HG03097 (cell line): ENCODE measurements at regions not wholly inside any gene's neighbourhood (a gene's known extent, or its start where the extent isn't known, plus 50 kb on each side); places are given as distances from the start of the nearest gene placed in this dataset.

Experiments
- ATAC-seq: cut with Tn5 transposase; IDR thresholded peaks from one replicate; pipeline ENCODE4 v1.9.1; 2021; ENCODE audit not compliant: unreplicated experiment, low FRiP score

GRCh38 chr2:129925381-129925780 is 54.1 kb upstream of the RAB6C start:
- no peak for ATAC-seq

DNA sequence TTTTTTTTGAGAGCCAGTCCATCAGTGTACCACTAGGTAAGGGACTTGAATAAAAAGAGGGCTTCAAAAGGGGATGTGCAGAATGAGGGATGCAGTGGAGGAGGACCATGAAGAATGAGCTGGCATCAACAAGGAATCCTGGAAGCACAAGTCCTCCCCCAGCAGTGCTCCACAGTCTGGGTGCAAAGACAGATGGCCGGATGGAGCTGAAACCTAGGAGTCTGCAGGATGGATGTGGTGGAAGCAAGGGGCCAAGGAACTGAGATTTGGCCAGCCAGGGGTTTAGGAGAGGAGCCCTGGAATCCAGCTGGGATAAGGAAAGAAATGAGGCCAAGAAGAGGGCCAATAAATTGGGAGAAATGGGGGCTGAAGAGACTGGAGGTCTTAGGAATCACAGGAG is 51.8 kb upstream of the RAB6C start:
- no peak for ATAC-seq

GRCh38 chr2:129929321-129930290 is 49.9 kb upstream of the RAB6C start:
- no peak for ATAC-seq
